HUES64 (cell line): ENCODE measurements at regions not wholly inside any gene's neighbourhood (a gene's known extent, or its start where the extent isn't known, plus 50 kb on each side); places are given as distances from the start of the nearest gene placed in this dataset.

Experiments
- H3K27ac ChIP-seq: 2 replicates; pipeline ENCODE4 v1.7.0; 2013; ENCODE audit warnings: low read depth, low read length, inconsistent platforms
- H3K27me3 ChIP-seq: 2 replicates; pipeline ENCODE4 v1.6.1; 2013; ENCODE audit warnings: mild to moderate bottlenecking, low read length; ENCODE audit not compliant: insufficient read depth
- H3K36me3 ChIP-seq: 2 replicates; pipeline ENCODE4 v1.6.1; 2013; ENCODE audit warnings: mild to moderate bottlenecking, low read length; ENCODE audit not compliant: insufficient read depth
- H3K4me1 ChIP-seq: 2 replicates; pipeline ENCODE4 v1.6.1; 2013; ENCODE audit warnings: mild to moderate bottlenecking, low read length, moderate library complexity; ENCODE audit not compliant: insufficient read depth
- H3K4me3 ChIP-seq: 2 replicates; pipeline ENCODE4 v1.5.1; 2013; ENCODE audit warnings: mild to moderate bottlenecking, low read length, moderate library complexity
- H3K9ac ChIP-seq: 2 replicates; pipeline ENCODE4 v1.6.1; 2013; ENCODE audit warnings: mild to moderate bottlenecking, low read depth, low read length
- H3K9me3 ChIP-seq: 2 replicates; pipeline ENCODE4 v1.6.1; 2013; ENCODE audit warnings: low read depth, low read length; ENCODE audit not compliant: insufficient read depth
- WGBS: fragments of 150-250, 120-280 bp; methylation state at CpG from one replicate; pipeline ENCODE4 v1.1.7; 2013; ENCODE audit warnings: missing lambda C conversion rate; 5-methylcytosine and 5-hydroxymethylcytosine counted together

GRCh38 chr9:28050941-28051340 is 477.7 kb upstream of the C9orf72 start:
- 97% methylated on average over 2 of the region's 2 CpGs for WGBS
- no peaks in the 10 kb centered on the region for H3K4me1 ChIP-seq
- H3K9me3 ChIP-seq: no peaks in the 10 kb centered on the region
- no peak overlapping the region for H3K27ac ChIP-seq
- no peak overlapping the region for H3K4me3 ChIP-seq
- H3K27me3 ChIP-seq: no peaks in the 10 kb centered on the region
- H3K9ac ChIP-seq: no peak overlapping the region
- H3K36me3 ChIP-seq: no peaks in the 10 kb centered on the region

- no peak overlapping the region for H3K4me3 ChIP-seq
- no peaks in the 10 kb centered on the region for H3K9me3 ChIP-seq
- H3K4me1 ChIP-seq: no peaks in the 10 kb centered on the region; the same call in 1 of the 2 replicates
- H3K36me3 ChIP-seq: no peaks in the 10 kb centered on the region
- no peak overlapping the region for H3K27ac ChIP-seq
- 86% methylated on average over 4 of the region's 5 CpGs for WGBS
- no peak overlapping the region for H3K9ac ChIP-seq
- H3K27me3 ChIP-seq: no peaks in the 10 kb centered on the region
These were observed 478.6 kb upstream of the C9orf72 start for GRCh38 chr9:28051559-28052503.

GRCh38 chr9:28053096-28053777 is 480.0 kb upstream of the C9orf72 start:
- Histone ChIP-seq H3K9me3 (0 out of 2 replicates have a peak, but pooled peaks cover 5% of the 10 kb centered on the region), H3K9ac (no peak overlapping the region), H3K27ac (no peak overlapping the region), H3K27me3 (no peaks in the 10 kb centered on the region), H3K36me3 (no peaks in the 10 kb centered on the region), H3K4me1 (no peaks in the 10 kb centered on the region; the same call in 1 of the 2 replicates), H3K4me3 (no peak overlapping the region)
- 90% methylated on average over 6 of the region's 7 CpGs for WGBS

GRCh38 chr9:28056006-28056405 is 482.7 kb upstream of the C9orf72 start:
- H3K27ac ChIP-seq: no peak overlapping the region
- no peaks in the 10 kb centered on the region for H3K27me3 ChIP-seq
- 95% methylated on average over 10 of the region's 10 CpGs for WGBS
- H3K36me3 ChIP-seq: no peaks in the 10 kb centered on the region
- no peak overlapping the region for H3K4me3 ChIP-seq
- no peak overlapping the region for H3K9ac ChIP-seq
- 0 out of 2 replicates have a peak, but pooled peaks cover 6% of the 10 kb centered on the region for H3K9me3 ChIP-seq
- H3K4me1 ChIP-seq: no peaks in the 10 kb centered on the region; the same call in 1 of the 2 replicates

- no peak overlapping the region for H3K27ac ChIP-seq
These were observed 483.2 kb upstream of the C9orf72 start for GRCh38 chr9:28056466-28056865.

GRCh38 chr9:28059192-28059591 is 485.9 kb upstream of the C9orf72 start:
- H3K4me3 ChIP-seq: no peak overlapping the region
- WGBS: 96% methylated on average over 8 of the region's 8 CpGs

More at GRCh38 chr9:28056466-28056865, 483.2 kb upstream of the C9orf72 start:
- Histone ChIP-seq H3K9me3 (0 out of 2 replicates have a peak, but pooled peaks cover 6% of the 10 kb centered on the region), H3K27me3 (no peaks in the 10 kb centered on the region), H3K4me3 (no peak overlapping the region), H3K4me1 (no peaks in the 10 kb centered on the region; the same call in 1 of the 2 replicates), H3K36me3 (no peaks in the 10 kb centered on the region), H3K9ac (no peak overlapping the region)
- 100% methylated on average over 1 of the region's 1 CpG for WGBS

GRCh38 chr9:28064241-28064815 is 491.0 kb upstream of the C9orf72 start:
- no peaks in the 10 kb centered on the region for H3K4me1 ChIP-seq
- H3K27ac ChIP-seq: no peak overlapping the region
- H3K9ac ChIP-seq: no peak overlapping the region
- H3K27me3 ChIP-seq: no peaks in the 10 kb centered on the region
- no peaks in the 10 kb centered on the region for H3K9me3 ChIP-seq
- no peaks in the 10 kb centered on the region for H3K36me3 ChIP-seq
- WGBS: 90% methylated on average over 9 of the region's 9 CpGs
- H3K4me3 ChIP-seq: no peak overlapping the region

More at GRCh38 chr9:28059192-28059591, 485.9 kb upstream of the C9orf72 start:
- no peaks in the 10 kb centered on the region; the same call in 1 of the 2 replicates for H3K4me1 ChIP-seq
- no peaks in the 10 kb centered on the region for H3K36me3 ChIP-seq
- no peak overlapping the region for H3K27ac ChIP-seq
- 0 out of 2 replicates have a peak, but pooled peaks cover 6% of the 10 kb centered on the region for H3K9me3 ChIP-seq
- no peak overlapping the region for H3K9ac ChIP-seq
- no peaks in the 10 kb centered on the region for H3K27me3 ChIP-seq

GRCh38 chr9:28073270-28073669 is 500.0 kb upstream of the C9orf72 start:
- 57% methylated on average over 1 of the region's 1 CpG for WGBS
- H3K27ac ChIP-seq: no peak overlapping the region
- H3K9ac ChIP-seq: no peak overlapping the region
- H3K9me3 ChIP-seq: no peaks in the 10 kb centered on the region
- no peaks in the 10 kb centered on the region for H3K36me3 ChIP-seq
- H3K4me1 ChIP-seq: no peaks in the 10 kb centered on the region
- H3K4me3 ChIP-seq: no peak overlapping the region
- H3K27me3 ChIP-seq: no peaks in the 10 kb centered on the region

- 94% methylated on average over 3 of the region's 3 CpGs for WGBS
These were observed 506.4 kb upstream of the C9orf72 start for GRCh38 chr9:28079677-28080076.

GRCh38 chr9:28082671-28083070 is 509.4 kb upstream of the C9orf72 start:
- no peak overlapping the region for H3K9ac ChIP-seq
- H3K4me1 ChIP-seq: no peaks in the 10 kb centered on the region
- H3K27me3 ChIP-seq: no peaks in the 10 kb centered on the region
- H3K27ac ChIP-seq: no peak overlapping the region
- no peaks in the 10 kb centered on the region for H3K9me3 ChIP-seq
- no peaks in the 10 kb centered on the region for H3K36me3 ChIP-seq
- 90% methylated on average over 3 of the region's 3 CpGs for WGBS
- no peak overlapping the region for H3K4me3 ChIP-seq

More at GRCh38 chr9:28079677-28080076, 506.4 kb upstream of the C9orf72 start:
- Histone ChIP-seq H3K4me3 (no peak overlapping the region), H3K4me1 (no peaks in the 10 kb centered on the region), H3K27me3 (no peaks in the 10 kb centered on the region), H3K27ac (no peak overlapping the region), H3K9me3 (no peaks in the 10 kb centered on the region), H3K36me3 (no peaks in the 10 kb centered on the region), H3K9ac (no peak overlapping the region)

GRCh38 chr9:28086881-28087280 is 513.6 kb upstream of the C9orf72 start:
- no peak overlapping the region for H3K4me3 ChIP-seq
- no peaks in the 10 kb centered on the region for H3K9me3 ChIP-seq
- no peaks in the 10 kb centered on the region for H3K27me3 ChIP-seq
- H3K4me1 ChIP-seq: no peaks in the 10 kb centered on the region
- no peaks in the 10 kb centered on the region for H3K36me3 ChIP-seq
- no peak overlapping the region for H3K27ac ChIP-seq
- H3K9ac ChIP-seq: no peak overlapping the region
